H1 (cell line): ENCODE measurements at regions not wholly inside any gene's neighbourhood (a gene's known extent, or its start where the extent isn't known, plus 50 kb on each side); places are given as distances from the start of the nearest gene placed in this dataset.

ENCODE experiments used
- CTCF ChIA-PET: fragments of 300-600 bp; sonication (Branson Sonifier 250); formaldehyde crosslinking; loops from one replicate; lab custom pipeline; 2021; ENCODE audit not compliant: partially characterized antibody; lab: Charles Lee
- POLR2A ChIA-PET: fragments of 300-600 bp; sonication (Branson Sonifier 250); formaldehyde crosslinking; loops from one replicate; lab custom pipeline; 2021; ENCODE audit warnings: inconsistent platforms; ENCODE audit not compliant: partially characterized antibody; lab: Charles Lee
- DNase-seq, 2 experiments: peaks; one replicate each; pipeline versions ENCODE4 v3.0.0 to v3.0.0-alpha.2; 2010 to 2022; ENCODE audit warnings: low spot score in 2 of 2, low read depth in 1 of 2, mixed read lengths in 1 of 2
- FAIRE-seq: peaks from 2 replicates; lab custom pipeline; 2011; peaks lifted over from hg19 to GRCh38; lab: Jason Lieb, UNC
- H2AFZ ChIP-seq: 2 replicates; pipeline ENCODE4 v1.8.1; 2012; ENCODE audit warnings: low read length, inconsistent platforms
- H2AK5ac ChIP-seq: 2 replicates; pipeline ENCODE4 v1.6.1; 2013; ENCODE audit warnings: low read depth, low read length
- H2BK120ac ChIP-seq: replicated peaks from 2 replicates; pipeline ENCODE3; 2013; ENCODE audit warnings: low read depth, low read length, inconsistent platforms
- H2BK12ac ChIP-seq: 2 replicates; pipeline ENCODE4 v1.6.1; 2013; ENCODE audit warnings: low read depth, low read length
- H2BK15ac ChIP-seq: 2 replicates; pipeline ENCODE4 v1.6.1; 2013; ENCODE audit warnings: low read length
- H2BK20ac ChIP-seq: 2 replicates; pipeline ENCODE4 v1.6.1; 2013; ENCODE audit warnings: low read length
- H2BK5ac ChIP-seq: 2 replicates; pipeline ENCODE4 v1.6.1; 2013; ENCODE audit warnings: low read depth, low read length
- H3K14ac ChIP-seq: 2 replicates; pipeline ENCODE4 v1.6.1; 2013; ENCODE audit warnings: inconsistent platforms; ENCODE audit not compliant: insufficient read length
- H3K18ac ChIP-seq: 2 replicates; pipeline ENCODE4 v1.6.1; 2013; ENCODE audit warnings: low read length; ENCODE audit errors: extremely low read depth
- H3K23ac ChIP-seq: 2 replicates; pipeline ENCODE4 v1.6.1; 2013; ENCODE audit warnings: inconsistent platforms; ENCODE audit not compliant: insufficient read length
- H3K23me2 ChIP-seq: 2 replicates; pipeline ENCODE4 v1.6.1; 2013; ENCODE audit warnings: low read depth, low read length
- H3K27ac ChIP-seq: 2 replicates; pipeline ENCODE4 v1.6.1; 2011; ENCODE audit warnings: low read depth, low read length, inconsistent platforms
- H3K27me3 ChIP-seq, 4 experiments: replicated peaks in 1 of 4; 1 replicate in 1 of 4; 2 replicates in 3 of 4; pipeline versions ENCODE4 v1.6.1 to v1.8.1; 2011 to 2013; ENCODE audit warnings: low read length in 3 of 4, mild to moderate bottlenecking in 3 of 4, inconsistent platforms in 2 of 4, mixed read lengths in 2 of 4, moderate library complexity in 1 of 4; ENCODE audit not compliant: control insufficient read depth in 3 of 4, insufficient read depth in 3 of 4; ENCODE audit errors: extremely low read depth in 1 of 4
- H3K36me3 ChIP-seq, 4 experiments: 2 replicates each; pipeline versions ENCODE4 v1.6.1 to v1.8.1; 2011 to 2013; ENCODE audit warnings: mild to moderate bottlenecking in 4 of 4, low read length in 3 of 4, moderate library complexity in 2 of 4, control low read depth in 1 of 4, inconsistent platforms in 1 of 4; ENCODE audit not compliant: insufficient read depth in 4 of 4, control insufficient read depth in 2 of 4
- H3K4ac ChIP-seq: replicated peaks from 2 replicates; pipeline ENCODE3; 2013; ENCODE audit warnings: low read length, low read depth, mixed read lengths, inconsistent platforms; ENCODE audit not compliant: insufficient read length
- H3K4me1 ChIP-seq, 4 experiments: replicated peaks in 1 of 4; 1 replicate in 1 of 4; 2 replicates in 3 of 4; pipeline versions ENCODE4 v1.6.1 to v1.8.1; 2011 to 2013; ENCODE audit warnings: low read length in 3 of 4, inconsistent platforms in 2 of 4, mixed read lengths in 1 of 4; ENCODE audit not compliant: insufficient read depth in 4 of 4, control insufficient read depth in 3 of 4
- H3K4me2 ChIP-seq, 2 experiments: 2 replicates each; pipeline versions ENCODE4 v1.6.1 to v1.8.1; 2011 to 2013; ENCODE audit warnings: low read depth in 2 of 2, low read length in 2 of 2, control low read depth in 1 of 2, inconsistent platforms in 1 of 2, mild to moderate bottlenecking in 1 of 2; ENCODE audit not compliant: insufficient read depth in 1 of 2
- H3K4me3 ChIP-seq, 4 experiments: fragments of 200-600, 300-600 bp in 1 of 4; sonication (generic), shearing (Covaris generic), sonication (Bioruptor Twin) in 1 of 4; 2 replicates each; pipeline versions ENCODE4 v1.5.1 to v1.8.1; 2011 to 2016; ENCODE audit warnings: low read length in 4 of 4, low read depth in 3 of 4, control low read depth in 2 of 4, inconsistent platforms in 2 of 4, mild to moderate bottlenecking in 2 of 4, mixed read lengths in 1 of 4, moderate library complexity in 1 of 4; ENCODE audit not compliant: insufficient read depth in 2 of 4; ENCODE audit errors: extremely low read depth in 1 of 4
- H3K56ac ChIP-seq: replicated peaks from 2 replicates; pipeline ENCODE3; 2013; ENCODE audit warnings: low read depth, mild to moderate bottlenecking, mixed read lengths, low read length, inconsistent platforms; ENCODE audit not compliant: insufficient read length
- H3K79me1 ChIP-seq: 2 replicates; pipeline ENCODE4 v1.6.1; 2013; ENCODE audit warnings: low read depth, low read length, control low read depth
- H3K79me2 ChIP-seq, 2 experiments: 2 replicates each; pipeline versions ENCODE4 v1.6.1 to v1.8.1; 2012 to 2013; ENCODE audit warnings: low read length in 2 of 2, mild to moderate bottlenecking in 2 of 2, inconsistent platforms in 1 of 2; ENCODE audit not compliant: insufficient read depth in 2 of 2, control insufficient read depth in 1 of 2
- H3K9ac ChIP-seq, 4 experiments: replicated peaks in 1 of 4; 1 replicate in 1 of 4; 2 replicates in 3 of 4; pipeline versions ENCODE4 v1.6.1 to v1.8.1; 2011 to 2013; ENCODE audit warnings: low read depth in 3 of 4, low read length in 3 of 4, control low read depth in 2 of 4, mild to moderate bottlenecking in 2 of 4, moderate library complexity in 2 of 4, inconsistent platforms in 1 of 4; ENCODE audit errors: extremely low read depth in 1 of 4
- H3K9me3 ChIP-seq, 2 experiments: 2 replicates each; pipeline versions ENCODE4 v1.6.1 to v1.8.1; 2012 to 2013; ENCODE audit warnings: mild to moderate bottlenecking in 2 of 2, moderate library complexity in 2 of 2, control low read depth in 1 of 2, inconsistent platforms in 1 of 2, low read depth in 1 of 2, low read length in 1 of 2, mixed read lengths in 1 of 2; ENCODE audit not compliant: insufficient read depth in 2 of 2
- H4K20me1 ChIP-seq, 2 experiments: replicated peaks in 1 of 2; 2 replicates each; pipeline versions ENCODE3 to v1.8.1; 2011 to 2013; ENCODE audit warnings: inconsistent platforms in 2 of 2, low read length in 2 of 2, mild to moderate bottlenecking in 1 of 2; ENCODE audit not compliant: insufficient read depth in 2 of 2, control insufficient read depth in 1 of 2
- H4K5ac ChIP-seq: 2 replicates; pipeline ENCODE4 v1.6.1; 2013; ENCODE audit warnings: low read length, low read depth, mixed read lengths, inconsistent platforms; ENCODE audit not compliant: insufficient read length
- H4K8ac ChIP-seq: 2 replicates; pipeline ENCODE4 v1.8.0; 2013; ENCODE audit warnings: mild to moderate bottlenecking, moderate library complexity, low read length, inconsistent platforms; ENCODE audit not compliant: insufficient read depth; ENCODE audit errors: extremely low read depth
- H4K91ac ChIP-seq: replicated peaks from 2 replicates; pipeline ENCODE3; 2013; ENCODE audit warnings: low read length, mixed read lengths, inconsistent platforms; ENCODE audit not compliant: insufficient read length
- ATF3 ChIP-seq: IDR thresholded peaks from 2 replicates; pipeline ENCODE4 v1.6.1; 2011; ENCODE audit warnings: low read depth, mild to moderate bottlenecking, low read length; ENCODE audit not compliant: insufficient read depth
- CBX8 ChIP-seq: fragments of 300-800, 300-1000 bp; sonication (generic); IDR thresholded peaks from 2 replicates; pipeline ENCODE4 v1.7.1; 2016; ENCODE audit warnings: low read depth, low read length, borderline replicate concordance
- CHD2 ChIP-seq: IDR thresholded peaks from 2 replicates; pipeline ENCODE4 v1.6.1; 2012; ENCODE audit warnings: low read length, improper control_type of control experiment
- JUND ChIP-seq: IDR thresholded peaks from 2 replicates; pipeline ENCODE4 v1.6.1; 2011; ENCODE audit warnings: mild to moderate bottlenecking, improper control_type of control experiment, low read length
- KDM4A ChIP-seq: IDR thresholded peaks from one replicate; pipeline ENCODE4 v1.7.1; 2012; ENCODE audit warnings: low read depth, mild to moderate bottlenecking, moderate library complexity, low read length, inconsistent platforms; ENCODE audit not compliant: severe bottlenecking
- KDM5A ChIP-seq: fragments of 200-600 bp; IDR thresholded peaks from 2 replicates; pipeline ENCODE4 v1.7.1; 2012; ENCODE audit warnings: mild to moderate bottlenecking, low read length, inconsistent platforms, mixed read lengths
- RBBP5 ChIP-seq: IDR thresholded peaks from 2 replicates; pipeline ENCODE4 v1.7.1; 2012; ENCODE audit warnings: low read depth, mild to moderate bottlenecking, inconsistent platforms, low read length, moderate library complexity, borderline replicate concordance
- RXRA ChIP-seq: IDR thresholded peaks from 2 replicates; pipeline ENCODE4 v1.6.1; 2011; ENCODE audit warnings: low read depth, mild to moderate bottlenecking, low read length, moderate library complexity; ENCODE audit not compliant: insufficient read depth
- SIX5 ChIP-seq: IDR thresholded peaks from 2 replicates; pipeline ENCODE4 v1.6.1; 2011; ENCODE audit warnings: mild to moderate bottlenecking, low read depth, low read length
- SP2 ChIP-seq: IDR thresholded peaks from 2 replicates; pipeline ENCODE4 v1.6.1; 2012; ENCODE audit warnings: mild to moderate bottlenecking, low read length, inconsistent platforms
- SRF ChIP-seq: IDR thresholded peaks from 2 replicates; pipeline ENCODE4 v1.6.1; 2011; ENCODE audit warnings: mild to moderate bottlenecking, low read depth, low read length, moderate library complexity
- TAF7 ChIP-seq: optimal IDR thresholded peaks from 2 replicates; pipeline ENCODE3; 2011; ENCODE audit warnings: low read depth, mild to moderate bottlenecking, inconsistent platforms, low read length, moderate library complexity, borderline replicate concordance
- TBP ChIP-seq: IDR thresholded peaks from 2 replicates; pipeline ENCODE4 v1.6.1; 2011; ENCODE audit warnings: low read depth, low read length, improper control_type of control experiment
- TCF12 ChIP-seq: IDR thresholded peaks from 2 replicates; pipeline ENCODE4 v1.6.1; 2011; ENCODE audit warnings: low read depth, mild to moderate bottlenecking, low read length
- TF ChIP-seq, protein P1 (sequence below): IDR thresholded peaks from 2 replicates; pipeline ENCODE4 v1.6.1; 2012; ENCODE audit warnings: low read length, inconsistent platforms

- ChIA-PET POLR2A (no interaction called here), CTCF (no interaction called here)
- no peak overlapping the region for H2BK20ac ChIP-seq
- no peak overlapping the region for H4K5ac ChIP-seq
- H3K23me2 ChIP-seq: no peaks in the 10 kb centered on the region
- no peak overlapping the region for H3K4ac ChIP-seq
- no peak overlapping the region for H2AK5ac ChIP-seq
- H2BK5ac ChIP-seq: no peak overlapping the region
- H3K4me2 ChIP-seq: no peak overlapping the region
- no peak overlapping the region for H2BK15ac ChIP-seq
- no peak overlapping the region for H3K27ac ChIP-seq
- peaks cover 0 to 3% (median 0%) of the 10 kb centered on the region in 4 experiments; a peak in 3 of 7 replicates for H3K27me3 ChIP-seq
- H3K79me1 ChIP-seq: no peaks in the 10 kb centered on the region
- H4K20me1 ChIP-seq: no peaks in the 10 kb centered on the region
- no peaks in the 10 kb centered on the region for H3K4me1 ChIP-seq
- H3K36me3 ChIP-seq: no peaks in the 10 kb centered on the region
- no peaks in the 10 kb centered on the region for H3K79me2 ChIP-seq
- no peak overlapping the region for H4K8ac ChIP-seq
- H2BK120ac ChIP-seq: no peak overlapping the region
- H3K56ac ChIP-seq: no peak overlapping the region
- H3K4me3 ChIP-seq: no peak overlapping the region
- no peak overlapping the region for H3K18ac ChIP-seq
- H3K9me3 ChIP-seq: no peaks in the 10 kb centered on the region; a peak in 1 of 4 replicates
- H3K14ac ChIP-seq: no peak overlapping the region
- H2BK12ac ChIP-seq: no peak overlapping the region
- FAIRE-seq (no peak), DNase-seq (no peak)
- no peak overlapping the region for H4K91ac ChIP-seq
- no peak overlapping the region for H3K23ac ChIP-seq
- no peak overlapping the region; the same call in 1 of the 2 replicates for H2AFZ ChIP-seq
- H3K9ac ChIP-seq: no peak overlapping the region
- TF ChIP-seq RXRA: no peak
- TF ChIP-seq CHD2: no peak
- no peak for TF ChIP-seq SP2
- no peak for TF ChIP-seq SIX5
- no peak for TF ChIP-seq TBP
- no peak for TF ChIP-seq KDM5A
- TF ChIP-seq TCF12: no peak
- no peak for TF ChIP-seq KDM4A
- no peak for TF ChIP-seq SRF
- TF ChIP-seq, protein P1, sequence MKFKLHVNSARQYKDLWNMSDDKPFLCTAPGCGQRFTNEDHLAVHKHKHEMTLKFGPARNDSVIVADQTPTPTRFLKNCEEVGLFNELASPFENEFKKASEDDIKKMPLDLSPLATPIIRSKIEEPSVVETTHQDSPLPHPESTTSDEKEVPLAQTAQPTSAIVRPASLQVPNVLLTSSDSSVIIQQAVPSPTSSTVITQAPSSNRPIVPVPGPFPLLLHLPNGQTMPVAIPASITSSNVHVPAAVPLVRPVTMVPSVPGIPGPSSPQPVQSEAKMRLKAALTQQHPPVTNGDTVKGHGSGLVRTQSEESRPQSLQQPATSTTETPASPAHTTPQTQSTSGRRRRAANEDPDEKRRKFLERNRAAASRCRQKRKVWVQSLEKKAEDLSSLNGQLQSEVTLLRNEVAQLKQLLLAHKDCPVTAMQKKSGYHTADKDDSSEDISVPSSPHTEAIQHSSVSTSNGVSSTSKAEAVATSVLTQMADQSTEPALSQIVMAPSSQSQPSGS: no peak
- no peak for TF ChIP-seq JUND
- no peak for TF ChIP-seq RBBP5
- no peak for TF ChIP-seq TAF7
- no peak for TF ChIP-seq ATF3
- TF ChIP-seq CBX8: no peak
Measured at GRCh38 chr11:15704556-15704955, 589.8 kb downstream of the INSC start.
